HG02981 (cell line): ENCODE measurements at regions not wholly inside any gene's neighbourhood (a gene's known extent, or its start where the extent isn't known, plus 50 kb on each side); places are given as distances from the start of the nearest gene placed in this dataset.

Source experiments
- ATAC-seq: cut with Tn5 transposase; IDR thresholded peaks from one replicate; pipeline ENCODE4 v1.9.1; 2021; ENCODE audit warnings: mild to moderate bottlenecking, moderate library complexity; ENCODE audit not compliant: unreplicated experiment

- ATAC-seq = no peak
Observed at GRCh38 chr5:175201393-175201792, 242.6 kb downstream of the DRD1 start.

GRCh38 chr5:175195698-175196656 lies 248.0 kb downstream of the DRD1 start:
- ATAC-seq = no peak

GRCh38 chr5:175181331-175181730 lies 262.7 kb downstream of the DRD1 start:
- ATAC-seq = no peak

GRCh38 chr5:175170899-175171298 lies 273.1 kb downstream of the DRD1 start:
- ATAC-seq = no peak

- ATAC-seq = no peak
Observed at GRCh38 chr5:175168882-175169507, 275.0 kb downstream of the DRD1 start.

- no peak for ATAC-seq
Observed at GRCh38 chr5:175166026-175166425, 278.0 kb downstream of the DRD1 start.

GRCh38 chr5:175163586-175164275 lies 280.3 kb downstream of the DRD1 start:
- ATAC-seq = no peak

- no peak for ATAC-seq
Observed at GRCh38 chr5:175162036-175162435, 281.9 kb downstream of the DRD1 start.

GRCh38 chr5:175159956-175160355 lies 284.0 kb downstream of the DRD1 start:
- no peak for ATAC-seq

- ATAC-seq = no peak
Observed at GRCh38 chr5:175148636-175149172, 295.3 kb downstream of the DRD1 start.

GRCh38 chr5:175146733-175147132 lies 297.2 kb downstream of the DRD1 start:
- no peak for ATAC-seq

- ATAC-seq = no peak
Observed at GRCh38 chr5:175141421-175141820, 302.6 kb downstream of the DRD1 start.

GRCh38 chr5:175133185-175133584 lies 310.8 kb downstream of the DRD1 start:
- no peak for ATAC-seq

GRCh38 chr5:175131432-175131831 lies 312.6 kb downstream of the DRD1 start:
- ATAC-seq = no peak

GRCh38 chr5:175129619-175130018 lies 314.4 kb downstream of the DRD1 start:
- ATAC-seq = no peak

GRCh38 chr5:175129121-175129520 lies 314.9 kb downstream of the DRD1 start:
- no peak for ATAC-seq

GRCh38 chr5:175124821-175125220 lies 319.2 kb downstream of the DRD1 start:
- no peak for ATAC-seq

- no peak for ATAC-seq
Observed at GRCh38 chr5:175124251-175124813, 319.6 kb downstream of the DRD1 start.

- no peak for ATAC-seq
Observed at GRCh38 chr5:175123542-175123941, 320.4 kb downstream of the DRD1 start.

- no peak for ATAC-seq
Observed at GRCh38 chr5:175121457-175121856, 322.5 kb downstream of the DRD1 start.

- no peak for ATAC-seq
Observed at GRCh38 chr5:175120412-175120811, 323.6 kb downstream of the DRD1 start.
